ENCODE measurements at regions not wholly inside any gene's neighbourhood (a gene's known extent, or its start where the extent isn't known, plus 50 kb on each side); places are given as distances from the start of the nearest gene placed in this dataset.

DNA sequence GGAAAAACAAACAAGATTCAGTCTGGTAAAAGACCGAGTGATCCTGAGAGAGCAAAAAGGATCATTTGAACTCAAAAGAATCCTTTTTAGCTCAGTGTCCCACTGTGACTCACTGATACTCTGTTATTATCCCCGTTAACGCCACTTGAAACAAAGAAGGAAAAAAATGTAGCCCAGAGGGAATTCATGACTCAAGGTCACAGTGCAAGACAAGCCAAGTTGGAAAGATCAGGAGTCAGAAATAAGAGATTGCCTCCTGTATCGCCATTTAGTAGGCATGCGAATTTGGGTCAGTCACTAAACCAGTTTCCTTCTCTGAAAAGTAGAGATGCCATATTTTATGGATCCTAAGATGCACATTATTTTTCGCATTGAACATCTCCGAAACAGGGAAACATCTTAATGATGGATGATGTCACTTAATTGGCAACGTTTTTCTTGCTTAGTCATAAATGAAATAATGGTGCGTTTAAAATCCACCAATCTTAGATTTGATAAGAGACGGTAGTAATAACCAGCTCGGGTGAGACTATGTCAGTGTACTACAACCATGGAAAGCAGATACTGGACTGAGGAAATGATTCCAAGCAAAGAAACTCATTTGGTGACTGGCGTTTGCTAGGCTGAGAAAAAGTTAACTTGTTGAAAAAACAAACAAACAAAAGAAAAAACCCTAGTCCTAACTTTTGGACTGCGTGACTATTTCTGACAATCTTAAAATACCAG, 502.0 kb upstream of the CELF2 start:
- H3K9me3 ChIP-seq (replicated peaks; ENCODE audit: control insufficient read depth, insufficient read depth, low read length): no peaks in the 10 kb centered on the region
- TF ChIP-seq ZBTB33 (IDR thresholded peaks at IDR 0.05) (no peak), ZZZ3 (IDR thresholded peaks at IDR 0.05; ENCODE audit: control insufficient read depth, insufficient read length, low read depth) (no peak), MEF2A (IDR thresholded peaks at IDR 0.05; ENCODE audit: insufficient read depth, low read depth, low read length) (no peak), BCL11A (IDR thresholded peaks at IDR 0.05; ENCODE audit: low read depth, low read length) (no peak), TCF7 (IDR thresholded peaks at IDR 0.05; ENCODE audit: borderline replicate concordance) (no peak), ZNF687 (IDR thresholded peaks at IDR 0.05) (no peak), SMAD1 (IDR thresholded peaks at IDR 0.05; ENCODE audit: low read depth, partially characterized antibody) (no peak), EP300 (IDR thresholded peaks at IDR 0.05; ENCODE audit: borderline replicate concordance in 1 of 2, control insufficient read depth in 1 of 2, low read depth in 2 of 2, low read length in 2 of 2) (no peak), ZNF384 (IDR thresholded peaks at IDR 0.05; ENCODE audit: borderline replicate concordance, low read depth, low read length) (no peak), EED (IDR thresholded peaks at IDR 0.05; ENCODE audit: low read depth) (no peak)
- TF ChIP-seq, protein P1, sequence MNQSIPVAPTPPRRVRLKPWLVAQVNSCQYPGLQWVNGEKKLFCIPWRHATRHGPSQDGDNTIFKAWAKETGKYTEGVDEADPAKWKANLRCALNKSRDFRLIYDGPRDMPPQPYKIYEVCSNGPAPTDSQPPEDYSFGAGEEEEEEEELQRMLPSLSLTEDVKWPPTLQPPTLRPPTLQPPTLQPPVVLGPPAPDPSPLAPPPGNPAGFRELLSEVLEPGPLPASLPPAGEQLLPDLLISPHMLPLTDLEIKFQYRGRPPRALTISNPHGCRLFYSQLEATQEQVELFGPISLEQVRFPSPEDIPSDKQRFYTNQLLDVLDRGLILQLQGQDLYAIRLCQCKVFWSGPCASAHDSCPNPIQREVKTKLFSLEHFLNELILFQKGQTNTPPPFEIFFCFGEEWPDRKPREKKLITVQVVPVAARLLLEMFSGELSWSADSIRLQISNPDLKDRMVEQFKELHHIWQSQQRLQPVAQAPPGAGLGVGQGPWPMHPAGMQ (IDR thresholded peaks at IDR 0.05; ENCODE audit: borderline replicate concordance): no peak
- H3K4me3 ChIP-seq: no peak overlapping the region
- H4K20me1 ChIP-seq (ENCODE audit: control insufficient read depth, insufficient read depth): no peaks in the 10 kb centered on the region
- POLR2A ChIA-PET: no interaction called here
- CTCF ChIA-PET: no interaction called here
- no peak overlapping the region for H2AFZ ChIP-seq (ENCODE audit: control insufficient read depth, low read depth, low read length)
- H3K27ac ChIP-seq (ENCODE audit: control insufficient read depth, insufficient read depth): no peak overlapping the region
- DNase-seq (ENCODE audit: low read depth, low spot score) (no peak), FAIRE-seq (no peak), ATAC-seq (no peak)
- H3K79me2 ChIP-seq (ENCODE audit: control insufficient read depth, insufficient read depth, low read length): no peaks in the 10 kb centered on the region
- intact Hi-C loops (cut with micrococcal nuclease; ENCODE audit: unreplicated experiment): no loop called here
- no peak overlapping the region for H3K4me2 ChIP-seq (ENCODE audit: control insufficient read depth, insufficient read depth)
- H3K36me3 ChIP-seq (ENCODE audit: control insufficient read depth in 2 of 2, insufficient read depth in 2 of 2, low read length in 1 of 2): no peaks in the 10 kb centered on the region
- in situ Hi-C loops (cut with MboI): no loop called here
- no peaks in the 10 kb centered on the region for H3K27me3 ChIP-seq (replicated peaks in 1 of 2; ENCODE audit: control insufficient read depth in 2 of 2, insufficient read depth in 2 of 2, low read length in 1 of 2)
- 43% methylated on average over 13 of the region's 13 CpGs for WGBS (ENCODE audit: insufficient coverage, insufficient replicate concordance, low lambda C conversion rate, missing lambda C conversion rate)
- no TSS peak for BruUV-seq (replicated peaks)
- SMC1A ChIA-PET (ENCODE audit: uncharacterized antibody, unreplicated experiment): no interaction called here
- no peak overlapping the region for H3K9ac ChIP-seq (ENCODE audit: control insufficient read depth, insufficient read depth, low read length)
- no peaks in the 10 kb centered on the region for H3K4me1 ChIP-seq (ENCODE audit: control insufficient read depth, insufficient read depth, low read length)
- RAD21 ChIA-PET (ENCODE audit: unreplicated experiment): no interaction called here
